ENCODE measurements at regions not wholly inside any gene's neighbourhood (a gene's known extent, or its start where the extent isn't known, plus 50 kb on each side); places are given as distances from the start of the nearest gene placed in this dataset.
"Not testable (repeated sequence)": the region's sequence is repeated elsewhere in the genome, so short reads cannot be mapped to it uniquely, and the experiment has no call there.

GRCh38 chr4:129254526-129254925, 158.6 kb downstream of the C4orf33 start:
- DNase-seq, result no peak

GRCh38 chr4:129261584-129261983, 165.6 kb downstream of the C4orf33 start:
- no peak for DNase-seq

GRCh38 chr4:129264008-129264657, 168.2 kb downstream of the C4orf33 start:
- no peak for DNase-seq

GRCh38 chr4:129278868-129279267, 182.9 kb downstream of the C4orf33 start:
- peak; percentile 23 for DNase-seq

GRCh38 chr4:129282293-129282692, 186.3 kb downstream of the C4orf33 start:
- DNase-seq, result peak; percentile 15

- not testable (repeated sequence) for DNase-seq
Observed at GRCh38 chr4:129292194-129292593, 196.2 kb downstream of the C4orf33 start.

- no peak for DNase-seq
Observed at GRCh38 chr4:129314781-129315180, 218.8 kb downstream of the C4orf33 start.

GRCh38 chr4:129322920-129323319, 227.0 kb downstream of the C4orf33 start:
- no peak for DNase-seq

GRCh38 chr4:129323658-129324057, 227.7 kb downstream of the C4orf33 start:
- peak; percentile 54 for DNase-seq

GRCh38 chr4:129326571-129327460, 230.9 kb downstream of the C4orf33 start:
- no peak for DNase-seq

- no peak for DNase-seq
Observed at GRCh38 chr4:129327637-129328036, 231.7 kb downstream of the C4orf33 start.

GRCh38 chr4:129328162-129328561, 232.2 kb downstream of the C4orf33 start:
- DNase-seq, result no peak

GRCh38 chr4:129334136-129334535, 238.2 kb downstream of the C4orf33 start:
- no peak for DNase-seq

- peak; percentile 62 for DNase-seq
Observed at GRCh38 chr4:129335276-129335675, 239.3 kb downstream of the C4orf33 start.

GRCh38 chr4:129335818-129336217, 239.9 kb downstream of the C4orf33 start:
- DNase-seq, result peak; percentile 62

- no peak for DNase-seq
Observed at GRCh38 chr4:129336457-129337227, 240.7 kb downstream of the C4orf33 start.

- no peak for DNase-seq
Observed at GRCh38 chr4:129337228-129337620, 241.3 kb downstream of the C4orf33 start.

GRCh38 chr4:129342819-129343408, 247.0 kb downstream of the C4orf33 start:
- no peak for DNase-seq

GRCh38 chr4:129344058-129344457, 248.1 kb downstream of the C4orf33 start:
- DNase-seq, result peak; percentile 12

GRCh38 chr4:129345609-129346008, 249.7 kb downstream of the C4orf33 start:
- no peak for DNase-seq

GRCh38 chr4:129346036-129346435, 250.1 kb downstream of the C4orf33 start:
- no peak for DNase-seq

GRCh38 chr4:129346734-129347133, 250.8 kb downstream of the C4orf33 start:
- DNase-seq, result no peak
